ENCODE measurements at regions not wholly inside any gene's neighbourhood (a gene's known extent, or its start where the extent isn't known, plus 50 kb on each side); places are given as distances from the start of the nearest gene placed in this dataset.

DNA sequence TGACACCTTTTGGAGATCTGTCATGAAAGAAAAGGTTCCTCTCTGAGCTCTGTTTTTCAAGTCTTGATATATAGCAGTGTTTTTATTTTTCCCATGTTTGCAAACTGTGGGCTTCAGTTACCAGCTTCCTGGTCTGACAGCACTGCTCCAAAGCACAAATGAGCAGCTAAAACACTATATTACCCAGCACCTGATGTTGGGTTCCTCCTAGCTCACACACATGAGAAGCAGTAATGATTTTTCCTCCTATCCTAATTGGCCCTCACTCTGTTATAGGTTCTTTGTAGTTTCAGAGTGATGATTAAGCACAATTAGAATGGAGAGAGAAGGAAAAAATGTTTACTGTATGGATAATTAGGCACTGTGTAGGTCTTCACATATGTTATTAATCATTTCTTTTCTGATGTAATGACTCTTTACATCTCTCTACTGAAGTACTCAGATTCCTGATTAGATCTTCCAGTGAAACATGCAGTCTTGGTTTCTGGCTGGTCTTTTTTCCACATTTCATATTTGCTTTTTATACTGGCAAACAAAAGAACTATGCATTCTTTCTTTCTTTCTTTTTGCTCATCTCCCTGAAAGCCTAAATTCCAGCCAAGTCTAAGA, 939.7 kb downstream of the NSUN3 start:
- TF ChIP-seq, protein P1, sequence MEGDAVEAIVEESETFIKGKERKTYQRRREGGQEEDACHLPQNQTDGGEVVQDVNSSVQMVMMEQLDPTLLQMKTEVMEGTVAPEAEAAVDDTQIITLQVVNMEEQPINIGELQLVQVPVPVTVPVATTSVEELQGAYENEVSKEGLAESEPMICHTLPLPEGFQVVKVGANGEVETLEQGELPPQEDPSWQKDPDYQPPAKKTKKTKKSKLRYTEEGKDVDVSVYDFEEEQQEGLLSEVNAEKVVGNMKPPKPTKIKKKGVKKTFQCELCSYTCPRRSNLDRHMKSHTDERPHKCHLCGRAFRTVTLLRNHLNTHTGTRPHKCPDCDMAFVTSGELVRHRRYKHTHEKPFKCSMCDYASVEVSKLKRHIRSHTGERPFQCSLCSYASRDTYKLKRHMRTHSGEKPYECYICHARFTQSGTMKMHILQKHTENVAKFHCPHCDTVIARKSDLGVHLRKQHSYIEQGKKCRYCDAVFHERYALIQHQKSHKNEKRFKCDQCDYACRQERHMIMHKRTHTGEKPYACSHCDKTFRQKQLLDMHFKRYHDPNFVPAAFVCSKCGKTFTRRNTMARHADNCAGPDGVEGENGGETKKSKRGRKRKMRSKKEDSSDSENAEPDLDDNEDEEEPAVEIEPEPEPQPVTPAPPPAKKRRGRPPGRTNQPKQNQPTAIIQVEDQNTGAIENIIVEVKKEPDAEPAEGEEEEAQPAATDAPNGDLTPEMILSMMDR (IDR thresholded peaks at IDR 0.05; ENCODE audit: borderline replicate concordance, extremely low read depth, low read length, poor library complexity, severe bottlenecking) = no peak
- TF ChIP-seq EZH2 (IDR thresholded peaks at IDR 0.05; ENCODE audit: borderline replicate concordance, low read depth, low read length, severe bottlenecking) = no peak

All from DND-41 (cell line).